CD4-positive, alpha-beta T cell treated with Interleukin-1 beta for 1 hour (primary cell): ENCODE measurements at regions not wholly inside any gene's neighbourhood (a gene's known extent, or its start where the extent isn't known, plus 50 kb on each side); places are given as distances from the start of the nearest gene placed in this dataset.
"Not testable (repeated sequence)": the region's sequence is repeated elsewhere in the genome, so short reads cannot be mapped to it uniquely, and the experiment has no call there.

Experiments used
- DNase-seq, 2 donors: peaks; one replicate each; pipeline ENCODE4 v3.0.0-alpha.2; 2020 to 2022

DNA sequence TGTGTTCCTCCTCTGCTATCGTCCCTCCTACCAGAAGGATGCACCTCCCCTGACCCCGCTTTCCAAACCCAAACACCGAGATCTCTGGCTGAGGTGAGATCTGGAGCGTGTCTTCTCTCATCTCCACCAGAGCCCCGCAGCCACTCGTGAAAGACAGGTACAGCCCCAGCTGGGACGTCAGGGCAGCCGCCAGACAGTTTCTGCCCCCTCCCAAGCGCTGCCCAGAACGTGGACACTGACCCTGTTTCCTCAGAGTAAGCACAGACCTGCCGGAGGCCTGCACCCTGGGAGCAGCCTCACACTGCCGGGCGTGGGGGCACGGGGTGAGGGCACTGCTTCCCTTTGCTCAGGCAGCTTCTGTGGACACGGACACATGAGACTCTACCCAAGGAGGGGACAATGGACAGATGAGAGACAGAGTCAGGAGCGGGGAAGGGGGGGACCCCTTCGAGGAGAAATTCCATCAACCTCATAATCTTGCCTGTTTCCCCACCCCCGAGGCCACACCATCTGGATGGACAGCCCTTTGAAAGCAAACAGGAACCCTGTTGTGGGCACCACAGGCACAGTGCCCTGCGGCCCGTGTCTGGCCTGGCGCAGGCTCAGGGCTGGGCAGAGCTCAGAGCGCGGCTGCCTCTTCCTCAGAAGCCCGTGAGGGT is 210.6 kb downstream of the DLL1 start:
- DNase-seq, result no peak

DNA sequence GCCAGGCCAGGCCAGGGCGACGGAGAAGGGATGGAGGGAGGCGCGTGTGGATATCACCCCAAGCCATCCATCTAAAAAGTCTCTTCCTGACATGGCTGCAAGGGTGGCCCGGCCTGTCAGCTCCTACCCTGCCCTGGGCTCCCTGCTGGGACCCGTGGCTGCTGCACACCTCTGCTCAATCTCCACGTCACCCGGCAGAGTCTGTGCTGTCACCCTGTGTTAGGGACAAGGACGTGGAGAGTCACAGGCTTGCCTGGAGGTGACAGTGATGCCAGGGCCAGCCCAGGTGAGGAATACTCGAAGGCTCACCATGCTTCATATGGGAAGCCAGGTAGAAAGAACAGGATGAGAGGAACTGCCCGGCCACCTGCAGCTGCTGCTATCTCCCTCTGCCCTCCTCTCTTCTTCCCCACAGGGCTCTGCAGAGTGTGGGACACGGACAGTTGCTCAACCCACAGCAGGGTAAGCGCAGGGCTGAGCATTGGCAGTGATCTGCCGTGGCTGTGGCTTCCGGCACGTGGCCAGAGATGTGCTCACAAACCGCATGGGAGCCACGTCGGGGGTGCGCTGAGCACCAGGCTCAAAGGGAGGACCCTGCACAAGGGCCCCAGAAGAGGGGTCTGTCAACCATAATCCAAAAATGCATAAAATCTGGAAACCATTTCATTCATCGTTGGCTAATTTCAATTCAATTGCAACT is 214.3 kb downstream of the DLL1 start:
- no peak for DNase-seq

DNA sequence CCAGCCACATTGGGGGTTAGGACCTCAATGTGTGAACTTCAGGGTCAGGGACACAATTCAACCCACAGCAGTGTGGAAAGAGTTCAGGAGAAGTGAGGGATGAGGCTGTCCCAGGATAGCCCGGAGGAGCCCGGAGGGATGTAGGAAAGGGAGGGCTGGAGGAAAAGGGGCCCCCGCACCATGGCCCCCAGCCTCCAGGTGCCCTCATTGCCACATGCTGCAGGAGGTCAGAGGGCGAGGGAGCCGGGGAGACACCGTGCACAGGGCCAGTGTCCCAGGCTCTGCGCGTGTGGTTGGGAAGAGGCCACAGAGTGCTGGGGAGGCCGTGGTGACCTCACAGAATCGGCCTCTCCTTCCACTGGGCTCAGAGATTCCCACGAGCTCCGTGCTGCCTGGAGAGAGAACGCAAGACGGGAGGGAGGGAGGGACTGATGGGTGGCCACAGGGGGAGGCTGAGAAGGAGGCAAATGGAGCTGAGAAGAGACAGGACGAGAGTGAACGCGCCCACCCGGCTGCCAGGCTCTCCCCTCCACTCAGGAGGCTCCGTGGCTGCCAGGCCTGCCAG is 215.1 kb downstream of the DLL1 start:
- no peak for DNase-seq

DNA sequence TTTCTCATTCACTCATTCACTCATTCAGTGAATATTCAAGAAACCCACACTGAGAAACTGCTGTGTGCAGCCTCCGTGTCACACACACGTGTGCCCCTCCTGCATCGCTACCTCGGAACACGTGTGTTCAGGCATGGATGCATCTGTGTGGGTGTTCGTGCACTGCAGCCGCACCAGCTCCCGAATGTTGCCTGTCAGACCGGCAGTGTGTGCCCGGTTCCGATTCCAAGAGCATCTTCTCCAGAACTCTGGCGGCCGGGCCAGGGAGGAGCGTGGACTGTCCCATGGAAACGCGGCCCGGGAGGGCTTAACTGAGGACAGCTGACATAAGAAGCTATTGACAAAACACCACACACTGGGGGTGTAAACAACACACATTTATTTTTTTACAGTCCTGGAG is 216.0 kb downstream of the DLL1 start:
- DNase-seq, result no peak

DNA sequence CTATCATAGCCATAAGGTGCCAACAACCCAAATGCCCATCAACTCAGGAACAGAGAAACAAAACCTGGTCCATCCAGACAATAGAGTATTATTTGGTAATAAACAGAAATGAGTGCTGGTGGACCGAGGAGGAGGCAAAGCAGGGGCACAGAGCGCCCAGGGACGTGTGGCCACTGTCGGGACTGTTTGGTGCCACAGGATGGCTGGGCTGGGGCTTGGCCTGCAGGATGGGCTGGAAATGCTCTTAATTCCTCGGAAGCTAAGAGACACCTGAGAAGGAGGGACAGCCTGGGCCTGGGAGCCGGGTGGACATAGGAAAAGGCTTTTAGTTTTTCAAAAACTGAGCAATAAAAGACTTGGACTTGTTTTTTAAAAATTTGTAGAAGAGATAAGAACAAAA is 216.4 kb downstream of the DLL1 start:
- no peak for DNase-seq

DNA sequence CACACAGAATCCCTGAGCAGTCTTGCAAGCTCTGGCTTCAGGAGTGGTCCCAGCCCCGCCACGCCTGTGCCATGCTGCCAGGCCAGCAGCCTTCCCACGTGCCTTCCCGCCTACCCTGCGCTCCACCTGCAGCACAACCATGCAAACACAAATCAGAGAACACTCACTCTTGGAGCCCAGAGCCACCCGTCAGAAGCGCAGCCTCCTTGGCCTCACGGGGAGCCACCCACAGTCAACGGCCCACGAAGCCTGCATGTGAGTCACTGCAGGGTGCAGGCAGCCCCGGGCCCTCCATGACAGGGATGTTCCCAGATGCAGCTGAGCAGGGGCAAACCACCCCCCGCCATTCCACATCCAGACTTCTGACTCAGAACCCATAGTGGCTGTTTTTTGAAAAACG is 217.0 kb downstream of the DLL1 start:
- DNase-seq, result no peak

DNA sequence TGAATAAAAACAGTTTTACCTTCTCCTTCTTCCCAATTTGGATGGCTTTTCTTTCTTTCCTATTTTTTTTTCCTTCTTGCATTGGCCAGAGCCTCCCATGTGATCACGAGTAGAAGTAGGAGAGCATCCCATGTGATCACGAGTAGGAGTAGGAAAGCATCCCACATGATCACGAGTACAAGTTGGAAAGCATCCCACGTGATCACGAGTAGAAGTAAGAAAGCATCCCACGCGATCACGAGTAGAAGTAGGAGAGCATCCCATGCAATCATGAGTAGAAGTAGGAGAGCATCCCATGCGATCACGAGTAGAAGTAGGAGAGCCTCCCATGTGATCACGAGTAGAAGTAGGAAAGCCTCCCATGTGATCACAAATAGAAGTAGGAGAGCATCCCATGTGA is 218.6 kb downstream of the DLL1 start:
- no peak for DNase-seq

DNA sequence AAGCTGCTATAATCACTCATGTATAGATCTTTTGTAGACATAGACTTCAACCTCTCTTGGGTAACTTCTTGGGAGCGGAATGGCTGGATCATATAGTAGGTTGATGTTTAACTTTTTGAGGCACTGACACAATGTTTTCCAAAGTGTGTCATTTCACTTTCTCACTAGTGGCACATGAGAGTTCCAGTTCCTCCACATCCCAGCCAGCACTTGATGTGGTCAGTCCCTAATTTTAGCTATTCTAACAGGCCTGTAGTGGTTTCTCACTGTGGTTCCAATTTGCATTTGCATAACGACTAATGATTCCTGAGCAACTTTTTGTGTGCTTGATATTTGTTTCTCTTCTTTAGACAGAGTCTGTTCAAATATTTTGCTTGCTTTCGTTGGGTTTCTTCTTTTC is 221.3 kb downstream of the DLL1 start:
- DNase-seq, result no peak

DNA sequence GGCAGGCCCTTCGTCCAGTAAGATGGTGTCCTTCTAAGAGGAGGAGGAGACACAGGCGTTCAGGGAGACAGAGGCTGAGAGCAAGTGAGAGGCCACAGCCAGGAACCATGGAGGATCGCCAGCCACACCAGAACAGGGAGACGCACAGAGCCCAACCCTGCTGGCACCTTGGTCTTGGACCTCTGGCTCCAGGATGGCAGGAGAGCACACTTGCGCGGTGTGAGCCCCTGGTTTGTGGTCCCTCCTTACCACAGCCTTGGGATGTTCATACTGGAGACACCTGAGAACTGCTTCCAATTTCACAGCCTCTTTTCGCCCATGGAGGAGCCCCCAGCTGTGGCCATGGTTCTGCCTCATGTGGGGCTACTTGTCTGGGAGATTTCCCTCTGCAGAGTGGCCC is 222.4 kb downstream of the DLL1 start:
- DNase-seq, result no peak

DNA sequence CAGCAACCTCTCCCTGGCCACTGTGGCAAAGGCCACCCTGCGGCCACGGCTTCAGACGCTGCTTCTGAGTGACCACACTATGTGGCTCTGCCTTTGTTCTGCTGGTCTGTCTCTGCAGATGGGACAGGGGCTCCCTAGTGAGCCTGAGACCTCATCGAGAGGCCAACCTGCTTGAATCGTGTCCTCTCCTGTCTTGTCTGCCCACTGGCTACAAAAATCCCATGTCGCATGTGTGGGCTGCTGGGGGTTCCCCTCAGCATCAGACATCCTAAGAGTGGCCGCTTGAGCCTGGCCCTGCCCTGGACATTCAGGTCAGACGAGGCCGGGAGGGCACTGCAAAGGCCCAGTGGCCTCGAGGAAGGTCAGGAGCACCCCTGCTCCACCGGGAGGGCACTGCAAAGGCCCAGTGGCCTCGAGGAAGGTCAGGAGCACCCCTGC is 222.9 kb downstream of the DLL1 start:
- no peak for DNase-seq

DNA sequence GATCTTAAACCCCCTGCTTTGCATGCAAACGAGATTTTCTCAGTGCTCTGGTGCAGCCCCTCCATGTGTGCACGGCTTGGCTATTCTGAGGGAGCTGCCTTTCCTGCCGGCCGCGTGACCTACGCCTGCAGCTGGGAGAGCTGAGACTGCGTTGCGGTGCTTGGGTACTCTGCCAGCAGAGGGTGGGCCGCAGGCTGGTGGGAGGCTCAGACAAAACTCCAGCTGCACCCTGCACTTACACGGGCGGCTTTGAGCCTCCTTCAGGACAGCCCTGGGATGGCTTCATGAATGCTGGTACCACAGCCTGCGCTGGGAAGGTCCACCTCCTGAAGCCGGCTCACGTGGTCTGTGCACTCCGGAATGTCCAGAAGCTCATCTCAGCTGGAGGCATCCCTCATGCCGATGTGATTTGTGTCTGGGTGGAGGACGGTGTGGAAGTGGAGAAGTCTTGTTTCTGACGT is 223.7 kb downstream of the DLL1 start:
- no peak for DNase-seq

DNA sequence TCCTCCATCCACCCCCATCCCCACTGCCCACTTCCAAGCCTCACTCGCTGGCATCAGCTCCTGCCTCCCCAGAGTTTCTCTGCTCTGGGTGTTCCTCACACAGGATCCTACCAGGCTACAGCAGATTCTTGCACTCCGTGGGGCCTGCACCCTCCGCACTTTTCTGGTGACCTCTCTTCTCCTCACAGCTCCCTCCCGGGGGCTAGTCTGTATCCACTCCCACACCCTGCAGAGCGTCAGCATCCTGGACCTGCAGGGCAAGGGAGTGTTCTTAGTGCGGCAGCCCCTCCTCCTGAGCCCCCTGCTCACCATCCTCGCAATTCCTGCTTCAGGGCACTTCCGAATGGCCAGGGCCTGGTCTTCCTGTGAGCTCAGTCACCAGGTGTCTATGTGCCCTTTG is 224.2 kb downstream of the DLL1 start:
- no peak for DNase-seq

DNA sequence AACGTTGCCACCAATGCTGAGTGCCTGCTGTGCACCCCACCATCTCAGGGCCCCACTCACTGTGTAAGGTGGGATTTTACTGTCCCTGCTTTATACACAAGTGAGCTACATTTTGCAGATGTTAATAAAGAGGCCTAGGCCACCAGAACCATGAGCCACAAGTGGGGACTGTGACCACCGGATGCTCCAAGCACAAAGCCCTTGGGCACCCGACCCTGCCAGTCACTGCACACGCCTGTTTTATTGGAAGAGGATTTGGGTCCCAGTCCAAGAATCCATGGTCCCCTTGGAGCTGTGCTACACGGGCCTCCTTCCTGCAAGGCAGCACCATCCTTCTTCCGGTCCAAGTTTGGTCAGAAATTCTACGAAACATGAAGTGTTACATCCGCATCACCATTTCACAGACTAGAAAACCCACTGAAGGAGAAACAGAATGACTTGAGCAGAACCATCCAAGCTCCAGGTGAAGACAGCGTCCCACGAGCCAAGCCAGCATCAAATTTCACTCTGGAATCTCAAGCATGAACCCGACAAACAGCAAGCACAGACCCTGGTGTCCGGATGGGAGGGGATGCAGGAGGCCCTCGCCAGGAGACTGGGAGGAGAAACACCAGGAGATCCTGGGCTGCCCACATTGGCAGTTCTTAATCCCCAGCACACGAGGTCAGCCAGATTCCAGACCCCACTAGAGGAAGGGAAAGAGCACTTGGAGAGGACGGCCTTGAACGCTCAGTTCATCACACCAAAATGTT is 226.9 kb downstream of the DLL1 start:
- no peak for DNase-seq

DNA sequence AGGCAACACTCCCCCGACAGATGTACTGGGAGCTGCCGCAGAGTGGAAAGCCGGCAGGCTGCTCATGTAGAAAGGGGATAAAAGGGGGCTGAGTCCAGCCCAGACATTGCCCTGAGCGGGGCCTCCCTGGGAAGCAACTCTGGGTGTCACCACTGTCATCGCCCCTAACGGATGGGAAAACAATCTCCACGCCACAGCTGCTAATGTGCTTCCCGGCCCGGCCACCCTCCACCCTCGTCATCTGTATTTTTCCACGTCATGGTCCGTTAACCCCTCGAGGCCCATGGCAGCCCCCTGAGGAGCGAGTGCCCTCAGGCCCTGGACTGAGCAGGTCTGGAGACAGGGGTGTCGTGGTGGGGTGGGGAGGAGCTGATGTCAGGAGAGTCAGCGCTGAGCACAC is 227.4 kb downstream of the DLL1 start:
- no peak for DNase-seq

DNA sequence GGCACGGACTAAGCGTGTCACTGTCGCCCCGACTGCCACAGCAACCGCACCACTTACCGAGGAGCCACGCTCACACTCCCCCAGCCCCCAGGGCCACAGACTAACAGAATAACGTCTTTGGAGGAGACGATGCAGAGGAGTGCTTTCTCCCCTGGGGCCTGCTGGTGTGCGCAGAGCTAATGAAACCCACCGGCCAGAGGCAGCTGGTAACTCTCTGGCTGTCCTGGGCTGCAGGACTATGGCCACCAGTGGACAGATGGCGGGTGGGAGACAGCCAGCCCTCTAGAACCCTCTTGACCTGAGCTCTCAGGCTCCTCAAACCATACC is 228.0 kb downstream of the DLL1 start:
- no peak for DNase-seq

DNA sequence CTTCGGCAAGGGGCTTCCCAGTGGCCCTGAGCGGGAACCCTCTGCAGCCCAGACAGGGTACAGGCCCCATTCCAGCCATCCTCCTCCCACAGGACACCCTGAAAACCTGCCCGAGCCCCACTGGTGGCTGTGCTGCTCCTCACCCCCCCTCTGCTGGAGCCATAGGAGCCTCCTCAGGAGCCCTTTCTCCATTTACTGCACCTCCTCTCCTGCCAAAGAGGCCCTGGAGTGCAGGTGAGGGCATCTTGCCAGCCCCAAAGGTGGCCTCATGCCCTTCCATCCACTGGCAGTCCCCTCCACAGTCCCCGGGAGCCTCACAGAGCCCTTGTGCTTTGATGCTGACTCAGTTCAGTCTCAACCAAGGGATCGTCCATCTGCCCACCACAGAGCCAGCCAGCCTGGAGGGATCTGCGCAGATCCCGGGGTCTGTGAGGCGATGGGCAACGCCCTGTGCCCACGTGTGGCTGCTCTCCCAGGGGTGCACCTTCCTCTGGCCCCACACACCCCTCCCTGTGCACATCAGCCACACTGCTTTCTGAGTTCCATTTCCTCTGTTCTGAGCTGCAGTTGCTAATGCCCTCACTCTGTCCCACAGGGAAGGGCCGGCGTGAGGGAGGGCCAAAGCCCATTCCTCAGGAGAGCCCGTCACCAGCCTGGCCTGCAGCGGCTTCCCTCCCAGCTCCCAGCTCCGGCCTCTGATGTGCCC is 228.5 kb downstream of the DLL1 start:
- DNase-seq, result no peak

DNA sequence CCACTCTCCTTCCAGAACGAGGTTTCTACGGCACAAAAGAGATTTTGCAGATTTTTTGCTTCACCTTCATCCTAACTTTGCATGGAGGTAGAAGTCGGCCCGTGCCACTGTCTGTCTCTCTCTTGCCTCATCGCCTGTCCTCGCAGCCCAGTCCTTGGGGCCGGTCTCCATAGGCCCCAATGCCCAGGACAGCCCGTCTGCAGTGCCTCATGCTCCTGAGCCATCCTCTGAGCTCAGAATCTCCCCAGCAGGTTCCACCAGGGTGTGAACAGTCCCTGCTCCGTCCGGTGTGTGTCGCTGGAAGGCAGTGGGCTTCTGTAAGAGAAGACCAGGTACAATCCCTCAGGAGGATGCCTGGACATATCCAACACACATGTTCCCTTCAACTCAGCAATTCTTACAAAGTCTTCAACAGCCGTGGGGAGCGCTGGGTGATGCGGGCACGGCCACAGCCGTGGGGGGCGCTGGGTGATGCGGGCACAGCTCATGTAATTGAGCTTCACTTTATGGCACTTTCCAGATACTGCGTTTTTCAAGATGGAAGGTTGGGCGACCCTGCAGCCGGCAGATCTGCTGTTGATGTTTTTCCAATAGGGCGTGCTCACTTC is 231.9 kb downstream of the DLL1 start:
- no peak for DNase-seq

DNA sequence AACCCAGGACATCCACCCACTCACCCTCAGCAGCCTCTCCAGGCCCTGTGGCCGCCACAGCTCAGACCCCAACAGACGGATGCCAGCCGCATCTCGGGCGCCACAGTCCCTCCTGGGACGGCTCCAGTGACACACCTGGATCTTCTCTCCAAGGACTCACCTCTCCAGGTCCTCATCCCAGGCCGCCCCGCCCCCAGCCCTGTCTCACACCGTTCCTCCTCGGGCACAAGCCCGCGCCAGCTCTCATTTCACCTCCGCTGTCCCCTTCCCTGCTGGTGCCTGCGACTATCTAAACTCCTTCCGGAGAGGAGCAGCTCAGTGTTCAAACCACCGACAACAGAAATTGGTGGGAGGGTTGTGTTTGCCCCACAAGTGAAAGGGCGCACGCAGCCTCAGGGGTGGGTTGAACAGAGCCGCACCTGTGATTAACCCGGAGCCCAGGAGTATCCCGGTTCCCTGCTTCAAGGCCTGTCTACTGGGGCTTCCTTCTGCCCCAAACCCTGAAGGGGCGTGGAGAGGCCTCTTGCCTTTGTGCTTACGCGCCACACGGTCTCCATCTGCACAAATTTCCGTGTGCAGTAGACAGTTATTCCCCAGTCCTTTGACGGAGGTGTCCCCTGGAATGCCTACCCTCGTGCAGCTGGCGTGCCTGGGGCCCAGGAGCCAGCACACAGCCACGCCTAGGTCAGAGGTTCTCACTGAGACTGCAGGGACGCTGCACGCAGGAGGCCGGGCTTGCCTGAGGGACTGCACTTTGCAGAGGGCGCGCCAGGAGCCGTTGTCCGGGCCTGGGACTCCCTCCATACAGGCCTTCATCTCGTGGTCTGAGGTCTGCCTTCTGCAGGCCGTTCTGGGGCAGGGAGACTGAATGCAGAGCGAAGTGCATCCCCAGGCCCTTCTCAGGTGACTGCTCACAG is 232.7 kb downstream of the DLL1 start:
- no peak for DNase-seq

DNA sequence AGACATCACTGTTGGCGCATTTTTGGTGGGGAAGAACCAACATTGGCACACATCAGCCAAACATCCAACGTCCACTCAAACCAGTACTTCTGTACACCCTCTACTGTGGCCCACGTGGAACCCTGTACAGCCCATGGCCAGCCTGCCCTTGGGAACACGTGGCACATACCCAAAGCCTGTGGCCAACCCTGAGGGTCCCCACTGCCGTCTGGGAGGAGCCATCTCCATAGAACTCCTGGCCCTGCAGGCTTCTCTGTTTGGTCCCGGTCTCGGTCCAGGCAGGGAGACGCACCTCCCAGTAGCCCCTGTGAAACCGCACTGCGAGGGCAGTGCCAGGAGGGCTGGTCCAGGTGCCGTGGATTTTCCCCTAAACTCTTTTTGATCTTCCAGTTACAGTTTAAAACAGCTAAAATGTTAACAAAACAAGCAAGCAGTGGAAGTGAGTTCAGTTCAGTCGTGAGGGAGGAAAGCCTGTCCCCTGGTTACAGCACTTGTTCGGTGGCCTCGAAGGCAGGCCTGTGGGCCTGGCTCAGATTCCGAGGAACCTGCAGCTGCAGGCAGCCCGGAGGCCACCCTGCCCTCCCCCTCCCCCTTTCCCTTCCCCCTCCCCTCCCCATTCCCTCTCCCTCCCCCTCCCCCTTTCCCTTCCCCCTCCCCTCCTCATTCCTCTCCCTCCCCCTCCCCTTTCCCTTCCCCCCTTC is 233.7 kb downstream of the DLL1 start:
- no peak for DNase-seq

DNA sequence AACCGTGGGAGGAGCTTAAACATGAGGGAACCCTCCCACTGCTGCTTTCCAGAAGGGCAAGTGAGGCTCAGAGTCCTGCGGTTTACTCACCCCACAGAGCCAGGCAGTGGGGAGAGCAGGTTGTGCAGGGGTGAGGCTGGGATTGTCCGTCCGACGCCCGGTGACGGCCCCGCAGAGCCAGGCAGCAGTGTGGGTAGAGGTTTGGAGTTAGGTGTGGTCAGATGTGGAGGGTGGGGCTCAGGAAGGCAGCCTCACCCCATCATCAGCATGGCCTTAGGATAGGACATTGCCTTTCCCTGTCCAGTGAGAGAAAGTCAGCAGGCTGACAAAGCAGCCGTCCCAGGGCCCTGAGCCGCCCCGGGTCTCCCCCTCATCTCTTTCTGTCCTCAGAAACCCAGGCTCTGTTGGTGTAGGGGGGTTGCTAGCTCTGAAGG is 234.6 kb downstream of the DLL1 start:
- no peak for DNase-seq

DNA sequence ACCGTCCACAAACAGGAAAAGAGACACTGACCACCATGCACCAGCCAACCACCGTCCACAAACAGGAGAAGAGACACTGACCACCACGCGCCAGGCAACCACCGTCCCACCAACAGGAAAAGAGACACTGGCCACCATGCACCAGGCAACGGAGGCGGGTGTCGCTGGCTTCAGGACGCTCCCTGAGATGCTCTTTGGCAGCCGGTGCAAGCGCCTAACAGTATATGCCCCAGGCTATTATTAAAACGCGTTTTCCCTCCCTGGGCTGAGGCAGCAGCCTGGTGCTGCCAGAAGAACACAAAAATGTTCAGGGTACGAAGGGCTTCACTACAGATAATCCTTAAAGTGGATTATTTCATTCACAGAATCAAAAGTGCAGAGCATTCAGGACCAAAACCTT is 235.1 kb downstream of the DLL1 start:
- DNase-seq, result not testable (repeated sequence)
